ENCODE measurements at regions not wholly inside any gene's neighbourhood (a gene's known extent, or its start where the extent isn't known, plus 50 kb on each side); places are given as distances from the start of the nearest gene placed in this dataset.

DNA sequence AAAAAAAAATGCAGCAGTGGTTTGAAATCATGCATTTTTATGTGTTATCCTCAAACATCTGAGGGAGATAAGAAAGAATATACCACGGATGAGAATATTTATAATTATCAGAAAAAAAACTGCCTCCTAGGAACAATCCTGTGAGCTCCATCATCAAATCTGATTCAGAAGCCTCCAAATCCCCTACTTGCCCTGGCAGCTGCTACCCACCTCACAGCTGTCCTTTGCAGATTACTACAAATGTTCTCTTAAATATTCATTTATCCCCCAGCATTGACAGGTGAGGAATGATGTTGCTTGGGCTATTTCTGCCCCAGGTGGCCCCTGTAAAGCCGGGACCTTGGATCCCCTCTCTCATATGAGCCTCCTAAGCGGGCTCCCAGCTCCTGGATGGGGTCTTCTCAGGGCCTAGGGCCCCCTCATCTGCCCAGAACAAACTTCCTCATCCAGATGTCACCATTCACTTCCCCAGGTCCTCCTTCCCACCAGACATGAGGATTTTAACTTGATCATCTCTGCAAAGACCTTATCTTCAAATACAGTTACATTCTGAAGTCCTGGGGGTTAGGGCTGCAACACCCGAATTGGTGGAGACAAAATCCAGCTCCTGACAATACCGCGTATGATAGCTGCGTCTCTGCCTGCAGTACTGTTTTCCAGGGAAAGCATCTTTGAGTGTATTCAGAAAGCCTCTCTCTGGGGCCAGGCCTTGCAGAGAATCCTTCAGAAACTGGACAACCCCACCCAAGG, 81.9 kb upstream of the INSIG1 start:
- DNase-seq (ENCODE audit: low read depth in 2 of 2) = no peak

DNA sequence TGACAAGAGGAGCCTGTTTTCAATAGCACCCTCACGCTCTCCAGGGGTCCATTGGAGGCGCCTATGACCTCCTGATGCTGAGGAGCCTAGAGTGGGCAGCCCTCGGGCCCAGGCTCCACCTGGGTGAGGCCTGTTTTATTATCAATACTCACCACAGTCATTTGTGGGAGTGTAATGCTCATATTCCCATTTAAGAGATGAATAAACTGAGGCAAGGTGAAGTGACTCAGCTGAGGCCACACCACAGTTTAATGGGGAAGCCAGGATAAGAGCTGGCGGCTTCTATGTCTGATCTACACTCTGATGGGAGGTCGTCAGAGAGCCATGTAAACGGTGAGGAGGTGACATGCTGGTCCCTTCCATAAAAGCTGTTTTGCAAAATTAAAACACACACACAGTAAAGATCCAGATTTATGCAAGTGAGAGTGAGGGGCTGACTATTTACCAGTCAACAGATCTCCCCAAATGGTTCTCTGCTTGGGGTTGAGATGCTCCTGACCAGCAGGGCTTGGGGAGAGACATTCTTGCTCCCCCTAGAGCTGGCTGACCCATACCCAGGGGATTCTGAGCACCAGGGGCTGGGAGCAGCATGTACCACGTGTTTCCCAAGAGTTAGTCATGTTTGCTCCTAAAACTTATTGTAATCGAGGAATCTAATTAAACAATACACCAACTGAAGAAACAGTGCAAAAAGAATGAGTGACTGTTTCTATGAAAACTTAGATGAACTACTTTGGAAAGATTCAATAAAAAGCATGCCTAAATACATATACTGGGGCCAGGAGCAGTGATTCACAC, 81.0 kb upstream of the INSIG1 start:
- DNase-seq (ENCODE audit: low read depth in 2 of 2) = no peak

DNA sequence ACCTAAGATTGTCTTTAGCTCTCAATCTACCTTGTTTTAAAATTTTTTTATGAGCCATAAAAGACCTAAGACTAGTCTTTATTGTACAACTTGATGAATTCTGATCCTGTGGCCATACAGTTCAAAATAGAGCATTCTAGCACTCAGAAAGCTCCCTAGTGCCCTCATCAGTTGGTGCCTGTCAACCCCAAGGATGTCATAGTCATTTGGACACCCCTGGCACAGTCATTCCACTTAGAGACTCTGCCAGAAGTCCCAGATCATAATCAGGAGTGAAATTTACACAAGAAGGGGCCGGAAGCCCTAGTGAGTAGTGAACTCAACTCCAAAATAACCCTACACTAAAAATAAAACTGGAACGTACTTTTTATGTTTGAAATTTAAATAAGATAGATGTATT, 80.0 kb upstream of the INSIG1 start:
- no peak for DNase-seq (ENCODE audit: low read depth in 2 of 2)

DNA sequence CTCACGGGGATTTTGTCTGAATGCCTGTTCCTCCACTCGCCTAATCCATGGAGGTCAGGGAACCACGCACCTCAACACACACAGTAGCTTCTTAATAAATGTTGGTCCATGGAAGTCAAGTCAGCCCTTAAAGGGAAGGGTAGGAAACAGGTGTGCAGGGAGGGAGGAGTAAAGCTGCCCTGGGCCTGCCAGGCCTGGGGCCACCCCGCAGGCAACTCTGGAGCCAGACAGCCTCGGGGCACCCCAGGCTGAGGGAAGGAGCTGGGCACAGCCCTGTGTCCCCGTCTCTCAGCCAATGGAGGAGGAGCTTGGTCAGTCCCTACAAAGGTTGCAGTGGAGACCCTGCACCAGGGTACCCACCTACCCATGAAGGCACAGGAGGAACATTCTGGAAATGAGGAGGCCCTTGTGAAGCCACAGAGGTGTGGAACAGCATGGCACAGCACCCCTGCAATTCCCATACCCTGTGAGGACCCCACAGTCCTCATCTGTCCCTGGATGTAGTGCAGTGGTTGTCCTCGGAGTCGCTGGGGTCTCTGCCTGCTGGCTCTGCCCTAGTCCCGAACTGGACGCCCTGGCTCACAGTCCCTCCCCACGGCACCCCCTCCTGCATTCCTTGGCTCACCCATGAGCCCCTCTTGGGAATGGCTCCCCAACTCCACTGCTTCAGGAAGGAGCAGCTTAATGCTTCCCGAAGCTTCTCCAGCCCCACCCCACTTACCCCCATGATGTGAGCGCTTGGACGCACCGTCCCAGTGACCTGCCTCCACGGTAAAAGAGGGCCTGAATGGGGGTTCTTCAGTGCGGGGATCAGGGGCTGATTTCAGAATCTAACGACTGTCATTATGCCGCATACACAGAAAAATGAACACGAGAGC, 79.2 kb upstream of the INSIG1 start:
- no peak for DNase-seq (ENCODE audit: low read depth in 2 of 2)

DNA sequence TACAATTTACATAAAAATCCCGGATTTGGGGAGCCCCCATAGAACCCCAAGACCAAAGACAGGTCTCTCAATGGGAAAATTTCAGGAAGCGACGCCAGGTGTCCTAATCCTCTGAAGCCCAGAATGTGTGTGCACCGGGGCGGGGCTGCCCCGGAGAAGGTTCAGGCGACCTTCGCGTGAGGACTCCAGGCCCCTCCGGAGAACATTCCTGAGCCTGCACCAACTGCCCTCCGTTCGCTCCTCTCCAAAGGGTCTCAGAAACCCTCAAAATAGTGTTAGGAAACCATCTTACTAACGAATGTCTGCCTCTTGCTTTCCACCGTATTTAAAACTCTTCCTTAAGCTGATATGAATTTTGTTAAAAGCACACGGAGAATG, 78.5 kb upstream of the INSIG1 start:
- DNase-seq (ENCODE audit: low read depth in 2 of 2) = no peak

DNA sequence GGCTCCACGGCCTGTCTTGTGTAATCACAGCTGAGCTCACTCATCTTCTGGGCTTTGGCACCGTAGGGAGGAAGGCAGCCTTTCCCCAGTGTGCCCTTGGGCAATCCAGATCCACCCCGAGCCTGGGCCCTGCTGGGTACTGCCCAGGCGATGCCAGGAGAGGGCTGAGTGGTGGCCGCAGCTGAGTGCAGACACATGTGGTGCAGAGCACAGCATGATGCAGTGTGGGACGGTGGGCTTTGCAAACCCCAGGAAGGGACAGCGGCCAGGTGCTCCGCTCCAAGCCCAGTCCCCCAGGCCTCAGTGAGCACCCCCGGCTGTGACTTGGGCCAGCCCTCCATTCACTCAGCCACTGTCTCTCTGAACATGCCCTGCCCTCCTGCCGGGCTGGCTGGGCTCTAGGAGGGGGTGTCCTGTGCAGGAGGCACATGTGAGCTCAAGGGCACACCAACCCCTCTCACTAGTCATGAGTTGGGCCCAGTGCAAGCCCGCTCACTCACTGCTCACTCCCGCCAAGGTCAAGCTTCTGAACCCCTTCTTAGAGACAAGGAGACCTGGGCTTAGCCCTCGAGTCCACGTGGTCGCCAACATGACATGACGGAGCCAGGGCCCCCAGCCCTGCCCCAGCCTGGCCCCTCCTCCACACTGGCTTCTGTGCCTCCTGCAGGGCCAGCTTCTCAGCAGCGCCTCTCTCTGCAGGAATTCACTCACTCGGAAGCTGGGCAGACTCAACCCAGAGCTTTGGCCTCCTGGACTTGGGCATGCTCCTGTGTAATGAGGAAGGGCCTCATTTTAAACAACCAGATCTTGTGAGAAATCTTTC, 77.5 kb upstream of the INSIG1 start:
- no peak for DNase-seq (ENCODE audit: low read depth in 2 of 2)

DNA sequence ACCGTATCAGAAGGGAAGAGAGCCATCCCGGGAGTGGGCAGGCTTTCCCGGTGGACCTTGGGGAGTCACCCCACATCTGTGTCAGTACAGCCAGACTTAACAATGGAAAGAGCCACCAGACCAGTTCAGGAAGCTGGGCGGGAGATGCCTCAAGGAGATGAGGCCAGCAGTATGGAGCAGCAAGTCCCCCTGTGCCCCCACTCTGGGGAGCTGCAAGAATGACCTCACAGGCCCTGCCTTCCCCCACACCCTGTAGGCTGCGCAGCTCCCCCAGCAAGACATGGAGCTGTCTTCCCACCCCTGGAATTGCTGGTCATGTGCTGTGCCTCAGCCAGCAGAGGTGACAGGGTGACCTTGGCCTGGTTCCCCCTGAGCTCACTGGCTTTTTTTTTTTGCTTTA, 76.8 kb upstream of the INSIG1 start:
- DNase-seq (ENCODE audit: low read depth in 2 of 2) = no peak

DNA sequence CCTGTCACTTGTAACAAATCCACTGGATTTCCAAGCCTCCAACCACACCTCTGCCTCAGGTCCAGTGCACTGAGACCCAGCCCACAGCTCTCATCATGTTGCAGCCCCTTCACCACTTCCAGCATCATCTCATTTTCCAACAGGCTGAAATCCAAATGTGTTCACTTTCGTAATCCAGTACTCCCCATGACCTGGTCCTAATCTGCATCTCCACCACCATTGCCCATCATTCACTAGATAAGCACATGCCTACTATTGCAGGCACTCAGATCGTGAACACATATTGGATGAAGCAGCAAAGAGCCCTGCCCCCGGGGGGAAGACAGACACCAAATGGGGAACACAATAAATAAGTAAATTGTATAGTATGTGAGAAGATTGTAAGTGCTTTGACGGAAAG, 76.1 kb upstream of the INSIG1 start:
- no peak for DNase-seq (ENCODE audit: low read depth in 2 of 2)

DNA sequence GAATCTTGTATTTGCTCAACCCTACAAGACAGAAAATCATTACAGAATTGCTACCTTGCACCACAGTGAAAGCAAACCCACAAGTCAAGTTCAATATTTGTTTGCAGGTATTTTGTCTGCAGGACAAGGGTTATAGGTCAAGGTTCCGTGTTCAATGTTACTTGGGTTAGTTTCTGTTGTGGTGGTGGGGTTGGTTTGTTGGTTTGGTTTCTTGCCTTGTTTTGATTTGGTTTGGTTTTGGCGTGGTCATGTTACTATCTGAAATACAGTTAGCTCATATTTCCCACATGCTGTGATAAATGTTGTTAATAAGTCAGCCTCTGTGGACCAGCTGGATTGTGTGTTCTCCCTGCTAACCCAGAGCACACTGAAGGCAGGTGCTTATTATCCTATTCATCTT, 75.6 kb upstream of the INSIG1 start:
- no peak for DNase-seq (ENCODE audit: low read depth in 2 of 2)

DNA sequence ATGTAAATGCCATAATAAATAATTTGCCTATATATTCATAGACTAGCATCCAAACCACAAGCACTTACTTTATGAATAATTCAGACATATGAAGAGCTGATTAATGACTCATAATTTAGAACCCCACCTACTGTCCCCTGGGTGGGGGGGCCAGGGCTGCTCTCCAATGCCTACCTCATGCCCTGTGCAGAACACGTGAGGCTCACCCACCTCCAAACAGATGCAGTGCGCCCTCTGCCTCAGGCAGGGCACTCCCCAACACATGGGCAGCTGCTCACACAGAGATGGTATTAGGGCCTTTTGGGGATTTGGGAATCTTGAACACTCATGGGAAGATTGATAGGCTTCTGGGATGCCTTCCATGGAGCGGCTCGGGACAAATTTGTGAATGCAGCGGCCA, 75.1 kb upstream of the INSIG1 start:
- DNase-seq (ENCODE audit: low read depth in 2 of 2) = no peak

DNA sequence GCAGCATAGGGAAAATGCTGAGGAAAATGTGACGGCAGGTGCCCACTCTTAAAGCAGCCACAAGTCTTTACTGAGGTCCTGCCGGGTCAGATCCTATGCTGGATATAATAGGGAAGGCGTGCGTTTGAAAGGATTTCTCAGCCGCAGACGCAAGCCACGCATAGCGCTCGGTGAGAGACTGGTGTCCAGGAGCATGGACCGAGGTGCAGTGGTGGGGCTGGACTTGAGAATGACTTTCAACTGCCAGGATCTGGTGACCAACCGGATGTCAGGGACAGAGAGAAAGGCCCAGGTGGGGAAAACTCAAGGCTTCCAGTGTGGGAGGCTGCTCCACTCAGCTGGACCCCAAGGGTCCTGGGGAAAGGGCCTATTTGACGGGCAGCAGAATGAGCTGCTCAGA, 74.7 kb upstream of the INSIG1 start:
- no peak for DNase-seq (ENCODE audit: low read depth in 2 of 2)

DNA sequence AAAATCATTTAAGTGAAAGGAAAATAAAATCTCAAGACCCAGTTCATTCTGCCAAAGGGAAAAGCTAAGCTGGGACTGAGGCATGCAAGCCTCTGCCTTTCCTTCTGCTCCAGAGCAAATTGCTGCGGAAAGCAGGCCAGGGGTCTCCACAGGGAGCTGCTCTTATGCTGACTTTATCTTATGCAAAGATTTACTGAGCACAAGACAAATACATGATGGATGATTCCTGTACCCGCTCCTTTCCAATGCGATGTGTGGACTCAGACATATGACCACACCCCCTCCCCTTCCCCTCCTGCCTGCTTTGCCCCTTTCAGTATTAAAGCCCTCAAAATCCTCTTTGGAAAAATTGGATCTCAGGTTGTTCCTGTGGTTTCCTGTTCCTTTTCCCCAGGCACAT, 74.2 kb upstream of the INSIG1 start:
- DNase-seq (ENCODE audit: low read depth in 2 of 2) = no peak

DNA sequence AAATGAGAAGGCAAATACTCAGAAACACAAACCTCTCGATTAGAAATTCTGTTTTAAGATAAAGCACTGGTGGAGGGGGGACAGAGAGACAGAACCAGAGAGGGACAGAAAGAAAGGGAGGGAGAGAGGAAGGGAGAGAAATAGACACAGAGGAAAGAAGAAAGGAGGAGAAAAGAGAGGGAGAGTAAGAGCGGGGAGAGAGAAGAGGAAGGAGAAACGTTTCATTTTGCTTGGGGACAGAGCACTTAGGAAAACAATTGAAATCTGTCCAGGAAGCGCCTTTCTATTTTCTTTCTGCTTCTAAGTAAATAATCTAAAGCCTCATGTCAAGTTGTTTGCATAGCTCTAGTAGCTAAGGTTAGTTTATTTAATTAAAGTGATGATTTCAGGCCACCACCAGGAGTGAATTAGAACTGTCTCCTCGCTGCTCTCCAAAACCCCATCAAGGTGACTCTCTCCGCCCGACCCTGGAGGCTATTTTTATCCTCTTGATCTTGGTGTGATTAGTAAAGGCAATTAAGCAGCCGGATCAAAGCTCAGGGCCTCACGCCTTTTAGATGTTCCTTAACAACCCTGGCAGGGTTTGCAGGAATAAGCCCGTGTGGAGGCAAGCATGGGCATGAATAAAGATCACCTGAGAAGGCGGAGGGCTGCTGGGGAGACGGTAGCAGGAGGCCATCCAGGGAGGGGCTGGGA, 73.4 kb upstream of the INSIG1 start:
- DNase-seq (ENCODE audit: low read depth in 2 of 2) = no peak

DNA sequence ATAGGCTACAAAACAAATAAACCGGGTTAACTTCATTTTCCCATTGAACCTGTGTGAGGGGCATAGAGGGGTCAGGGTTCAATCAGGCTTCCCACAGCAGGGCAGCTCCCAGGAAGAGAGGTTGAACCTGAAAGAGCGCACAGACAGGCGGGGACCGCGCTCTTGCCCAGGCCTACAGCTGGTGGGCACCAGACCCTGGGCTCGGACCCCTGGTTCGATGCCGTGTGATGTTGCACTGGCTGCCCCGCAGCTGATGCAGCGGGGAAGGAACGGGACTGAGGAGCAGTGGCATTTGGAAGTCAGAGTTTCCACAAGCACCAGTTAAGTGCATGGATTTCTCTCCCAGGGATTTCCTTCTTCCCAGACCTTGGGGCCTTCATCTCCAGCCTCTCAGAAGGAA, 72.6 kb upstream of the INSIG1 start:
- DNase-seq (ENCODE audit: low read depth in 2 of 2) = no peak

DNA sequence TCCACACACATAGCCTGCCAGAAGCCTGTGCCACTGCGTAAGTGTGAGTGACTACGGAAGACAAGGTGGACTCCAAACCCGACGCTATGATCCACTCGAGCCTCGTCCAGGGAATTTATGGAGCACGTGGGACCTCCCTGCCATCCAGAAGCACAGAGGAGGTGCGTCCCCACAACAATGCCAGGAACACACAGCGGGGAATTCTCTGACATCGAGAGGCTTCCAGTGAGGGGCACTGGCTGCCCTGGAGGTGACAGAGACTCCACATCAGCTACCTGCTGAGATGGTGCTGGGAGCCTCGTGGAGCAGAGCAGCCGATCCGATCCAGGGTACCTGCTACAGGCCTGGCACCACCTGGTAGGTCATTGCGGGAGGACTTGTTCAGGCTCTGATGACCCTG, 72.2 kb upstream of the INSIG1 start:
- DNase-seq (ENCODE audit: low read depth in 2 of 2) = no peak

DNA sequence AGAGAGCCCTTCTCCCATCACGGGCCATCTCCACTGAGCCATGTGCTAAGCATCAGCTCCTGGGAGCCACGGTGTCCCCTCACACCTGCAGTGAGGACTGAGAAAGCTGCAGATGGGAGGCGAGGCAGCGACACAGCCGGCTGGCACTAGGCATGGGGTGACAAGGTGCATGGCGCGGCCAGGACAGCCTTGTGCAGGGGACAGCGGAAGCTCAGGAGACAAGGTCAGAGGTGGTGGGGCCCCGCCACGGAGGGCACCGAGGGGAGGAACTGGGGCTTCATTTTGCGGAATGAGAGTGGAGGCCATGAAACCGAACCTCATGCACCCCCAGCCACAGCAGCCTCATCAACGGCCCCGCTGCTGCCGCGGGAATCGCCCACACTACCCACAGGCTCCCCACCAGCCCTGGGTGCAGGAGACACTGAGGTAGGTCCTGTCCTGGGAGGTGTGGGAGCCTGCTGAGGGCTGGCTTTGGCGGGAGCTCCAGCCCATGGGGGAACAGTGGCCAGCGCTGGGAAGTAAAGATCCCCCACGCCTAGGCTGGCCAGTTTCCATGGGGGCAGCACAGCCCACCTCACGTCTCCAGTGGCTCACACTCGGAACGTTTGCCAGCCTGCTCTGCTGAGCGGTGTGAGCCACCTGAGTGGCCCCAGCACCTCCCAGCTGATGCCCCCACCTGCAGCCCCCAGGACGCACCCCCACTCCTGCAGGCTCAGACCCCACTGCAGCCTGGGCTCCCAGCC, 71.2 kb upstream of the INSIG1 start:
- DNase-seq (ENCODE audit: low read depth in 2 of 2) = no peak

DNA sequence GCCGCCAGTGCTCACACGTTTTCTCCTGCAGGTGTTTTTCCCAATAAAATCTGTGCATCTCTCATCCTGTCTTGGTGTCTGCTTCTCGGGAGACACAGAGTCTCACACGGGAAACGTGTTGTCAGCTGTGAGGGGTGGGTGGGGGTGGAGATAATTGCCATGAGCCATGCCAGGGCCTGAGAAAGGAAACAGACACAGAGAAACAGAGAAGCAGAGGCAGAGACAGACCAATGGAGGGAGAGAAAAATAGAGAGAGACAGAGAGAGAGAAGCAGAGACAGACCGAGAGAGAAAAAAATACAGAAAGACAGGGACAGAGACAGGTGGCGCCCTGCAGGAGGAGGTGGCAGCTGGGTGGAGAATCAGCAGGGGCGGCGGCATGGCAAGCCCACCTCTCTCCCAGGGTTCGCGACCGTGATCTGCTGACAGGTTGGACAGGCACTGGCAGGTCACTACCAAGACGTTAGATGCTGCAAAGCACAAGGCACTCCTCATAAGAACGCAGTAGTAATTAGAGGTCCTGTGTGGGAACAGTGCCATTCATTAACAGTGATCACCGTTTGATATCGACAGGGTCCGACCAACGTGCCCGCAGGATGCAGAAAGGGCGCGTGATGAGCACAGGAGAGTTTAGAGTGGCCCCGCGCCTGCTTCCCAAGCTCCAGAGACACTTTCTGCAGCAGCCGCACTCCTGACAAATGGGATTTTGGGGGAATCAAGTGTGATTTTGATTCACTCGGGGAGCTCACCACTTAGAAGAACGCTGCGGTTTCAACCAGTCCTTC, 70.5 kb upstream of the INSIG1 start:
- DNase-seq (ENCODE audit: low read depth in 2 of 2) = no peak

DNA sequence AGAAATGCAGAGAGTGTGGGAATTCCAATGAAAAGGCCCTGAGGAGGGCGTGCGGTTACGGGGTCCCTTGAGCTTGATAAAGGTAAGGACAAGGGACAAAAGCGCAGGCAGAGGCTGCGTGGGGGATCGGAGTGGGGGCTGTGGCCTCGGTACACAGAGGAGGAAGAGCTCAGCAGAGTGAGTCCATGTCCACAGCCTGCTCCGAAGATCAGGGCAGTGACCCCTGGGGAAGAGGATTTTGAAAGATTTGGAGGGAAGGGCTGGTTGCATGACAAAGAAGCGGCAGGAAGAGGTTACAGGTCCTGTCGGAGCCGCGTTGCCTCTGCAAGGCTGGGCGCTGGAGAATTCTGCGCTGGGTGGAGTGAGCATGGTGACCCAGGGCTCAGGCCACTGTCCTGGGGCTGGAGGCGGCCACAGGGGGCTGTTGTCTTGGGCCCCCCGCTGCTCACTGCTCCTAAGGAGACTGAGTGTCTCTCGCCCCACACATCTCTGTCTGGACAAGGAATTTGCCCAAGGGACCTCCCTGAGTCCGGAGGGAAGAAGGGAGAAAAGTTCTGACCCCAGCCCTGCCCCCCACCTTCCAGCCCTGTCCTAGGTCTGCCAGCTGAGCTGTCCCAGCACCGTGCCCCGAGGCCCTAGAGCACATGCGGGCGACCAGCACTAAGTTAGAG, 69.8 kb upstream of the INSIG1 start:
- DNase-seq (ENCODE audit: low read depth in 2 of 2) = no peak

DNA sequence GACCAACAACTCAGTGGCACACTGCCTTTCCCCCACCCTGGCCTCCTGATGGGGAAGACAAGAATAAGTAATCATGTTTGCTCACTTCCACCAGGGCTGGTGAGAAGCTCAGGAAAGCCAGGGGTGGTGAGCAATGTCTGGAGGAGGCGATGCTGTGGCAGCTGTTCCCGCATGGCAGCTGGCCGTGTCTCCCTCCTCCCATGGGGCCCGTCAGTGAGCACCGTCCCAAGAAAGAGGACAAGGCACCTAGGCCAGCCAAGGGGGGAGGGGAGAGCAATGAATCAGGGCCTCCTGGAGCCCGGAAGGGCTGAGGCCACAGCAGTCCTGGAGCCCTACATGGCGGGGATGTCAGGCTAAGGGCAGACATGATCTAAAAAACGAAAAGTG, 69.2 kb upstream of the INSIG1 start:
- DNase-seq (ENCODE audit: low read depth in 2 of 2) = no peak
